Breast epithelium (tissue), 4 donors: ENCODE measurements at regions not wholly inside any gene's neighbourhood (a gene's known extent, or its start where the extent isn't known, plus 50 kb on each side); places are given as distances from the start of the nearest gene placed in this dataset.

Experiments
- DNase-seq, 2 donors: peaks; one replicate each; pipeline ENCODE4 v3.0.0-alpha.2; 2019; ENCODE audit warnings: low spot score in 2 of 2
- H3K27ac ChIP-seq, 2 donors: fragments of 200-600 bp; sonication (generic) in 1 of 2; one replicate each; pipeline ENCODE4 v1.5.1; 2016 to 2019; ENCODE audit warnings: mild to moderate bottlenecking in 1 of 2
- H3K27me3 ChIP-seq, 2 donors: fragments of 200-600 bp; sonication (generic) in 1 of 2; one replicate each; pipeline versions ENCODE4 v1.5.1 to v1.6.0; 2017 to 2019; ENCODE audit warnings: control low read depth in 1 of 2, mild to moderate bottlenecking in 1 of 2
- H3K36me3 ChIP-seq: fragments of 200-600 bp; one replicate; pipeline ENCODE4 v1.5.1; 2019
- H3K4me1 ChIP-seq, 2 donors: fragments of 200-600 bp; sonication (generic); one replicate each; pipeline ENCODE4 v1.5.1; 2016 to 2019; ENCODE audit warnings: control low read depth in 1 of 2
- H3K4me3 ChIP-seq, 3 donors: fragments of 200-600 bp; sonication (generic); 1 replicate in 2 of 3; 2 replicates in 1 of 3; pipeline ENCODE4 v1.5.1; 2016 to 2019; ENCODE audit warnings: mild to moderate bottlenecking in 3 of 3, moderate library complexity in 2 of 3
- H3K9me3 ChIP-seq, 2 donors: fragments of 200-600 bp; sonication (generic) in 1 of 2; one replicate each; pipeline ENCODE4 v1.5.1; 2016 to 2019; ENCODE audit warnings: control low read depth in 1 of 2
- POLR2A ChIP-seq: fragments of 450-650 bp; IDR thresholded peaks from one replicate; pipeline ENCODE4 v1.6.1; 2016; ENCODE audit warnings: antibody characterized with exemption, mild to moderate bottlenecking, moderate library complexity
- POLR2AphosphoS5 ChIP-seq, 3 donors: sonication (generic); formaldehyde crosslinking; IDR thresholded peaks; one replicate each; pipeline ENCODE4 v1.6.1; 2017; ENCODE audit warnings: antibody characterized with exemption in 3 of 3
- intact Hi-C: fragments of 100-400 bp; cut with DNase I; formaldehyde crosslinking; loops from one replicate; pipeline ENCODE4 v1.15.1; 2023; ENCODE audit warnings: low total_unique reads
- TF ChIP-seq, protein P1 (sequence below), 3 donors: fragments of 450-650 bp; IDR thresholded peaks; one replicate each; pipeline ENCODE4 v1.5.1; 2016 to 2017; ENCODE audit warnings: antibody characterized with exemption in 3 of 3, mild to moderate bottlenecking in 3 of 3, moderate library complexity in 3 of 3

DNA sequence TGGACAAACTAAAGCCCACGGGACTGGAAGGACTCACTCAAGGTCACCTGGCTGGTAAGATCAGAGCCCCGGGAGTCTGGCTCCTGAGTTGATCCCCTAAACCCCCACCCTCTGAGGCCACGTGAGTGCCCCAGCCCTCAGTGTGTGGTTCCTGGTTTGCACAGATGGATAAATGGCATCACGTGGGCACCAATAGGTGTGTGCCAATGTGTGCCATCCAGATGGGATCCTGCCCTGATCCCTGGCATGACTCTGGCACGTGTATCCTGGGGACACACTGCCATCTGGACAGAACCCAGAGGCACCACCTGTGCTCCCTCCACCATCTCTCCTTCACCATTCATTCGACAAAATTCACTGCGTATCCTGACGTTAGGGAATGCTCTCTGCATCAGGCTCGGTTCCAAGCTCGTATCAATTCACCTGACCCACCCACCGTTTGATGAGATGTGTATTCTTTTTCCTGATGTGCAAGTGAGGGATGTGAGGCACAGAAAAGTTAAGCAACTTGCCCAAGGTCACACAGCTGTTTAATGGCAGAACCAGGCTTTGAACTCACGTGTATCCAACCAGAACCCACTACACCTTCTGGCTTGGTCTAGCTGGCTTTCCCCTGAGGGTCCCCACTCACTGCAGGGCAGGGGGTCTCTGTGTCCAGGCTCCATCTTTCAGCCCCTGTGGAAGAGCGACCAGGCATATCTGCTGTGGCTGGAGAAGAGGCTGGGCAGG, 49.8 kb upstream of the PAX7 start:
- Histone ChIP-seq H3K4me1 (no peaks in the 10 kb centered on the region), H3K27me3 (peaks cover 0 to 10% of the 10 kb centered on the region in 2 donors), H3K4me3 (no peak overlapping the region), H3K36me3 (no peaks in the 10 kb centered on the region), H3K27ac (no peak overlapping the region), H3K9me3 (no peaks in the 10 kb centered on the region)
- TF ChIP-seq POLR2AphosphoS5 (IDR thresholded peaks at IDR 0.05): no peak
- TF ChIP-seq, protein P1, sequence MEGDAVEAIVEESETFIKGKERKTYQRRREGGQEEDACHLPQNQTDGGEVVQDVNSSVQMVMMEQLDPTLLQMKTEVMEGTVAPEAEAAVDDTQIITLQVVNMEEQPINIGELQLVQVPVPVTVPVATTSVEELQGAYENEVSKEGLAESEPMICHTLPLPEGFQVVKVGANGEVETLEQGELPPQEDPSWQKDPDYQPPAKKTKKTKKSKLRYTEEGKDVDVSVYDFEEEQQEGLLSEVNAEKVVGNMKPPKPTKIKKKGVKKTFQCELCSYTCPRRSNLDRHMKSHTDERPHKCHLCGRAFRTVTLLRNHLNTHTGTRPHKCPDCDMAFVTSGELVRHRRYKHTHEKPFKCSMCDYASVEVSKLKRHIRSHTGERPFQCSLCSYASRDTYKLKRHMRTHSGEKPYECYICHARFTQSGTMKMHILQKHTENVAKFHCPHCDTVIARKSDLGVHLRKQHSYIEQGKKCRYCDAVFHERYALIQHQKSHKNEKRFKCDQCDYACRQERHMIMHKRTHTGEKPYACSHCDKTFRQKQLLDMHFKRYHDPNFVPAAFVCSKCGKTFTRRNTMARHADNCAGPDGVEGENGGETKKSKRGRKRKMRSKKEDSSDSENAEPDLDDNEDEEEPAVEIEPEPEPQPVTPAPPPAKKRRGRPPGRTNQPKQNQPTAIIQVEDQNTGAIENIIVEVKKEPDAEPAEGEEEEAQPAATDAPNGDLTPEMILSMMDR (IDR thresholded peaks at IDR 0.05): no peak
- no peak for TF ChIP-seq POLR2A
- intact Hi-C loops: no loop called here
- no peak for DNase-seq
